Inferior parietal cortex (tissue), 1 donor: ENCODE measurements at regions not wholly inside any gene's neighbourhood (a gene's known extent, or its start where the extent isn't known, plus 50 kb on each side); places are given as distances from the start of the nearest gene placed in this dataset.
"Not testable (repeated sequence)": the region's sequence is repeated elsewhere in the genome, so short reads cannot be mapped to it uniquely, and the experiment has no call there.

Experiments
- DNase-seq: peaks from one replicate; pipeline ENCODE4 v3.0.0-alpha.2; 2016; ENCODE audit errors: extremely low spot score

GRCh38 chr13:73173279-73173811, 114.5 kb downstream of the KLF5 start:
- no peak for DNase-seq

- DNase-seq = no peak
Measured at GRCh38 chr13:73171926-73172325, 113.1 kb downstream of the KLF5 start.

GRCh38 chr13:73171271-73171682, 112.5 kb downstream of the KLF5 start:
- DNase-seq = no peak

- DNase-seq = no peak
Measured at GRCh38 chr13:73169971-73170370, 111.2 kb downstream of the KLF5 start.

GRCh38 chr13:73168953-73169401, 110.2 kb downstream of the KLF5 start:
- no peak for DNase-seq

GRCh38 chr13:73168226-73168952, 109.6 kb downstream of the KLF5 start:
- DNase-seq = no peak

- DNase-seq = no peak
Measured at GRCh38 chr13:73167028-73167820, 108.4 kb downstream of the KLF5 start.

- no peak for DNase-seq
Measured at GRCh38 chr13:73166204-73166603, 107.4 kb downstream of the KLF5 start.

GRCh38 chr13:73162912-73163911, 104.4 kb downstream of the KLF5 start:
- no peak for DNase-seq

- DNase-seq = not testable (repeated sequence)
Measured at GRCh38 chr13:73160371-73161031, 101.7 kb downstream of the KLF5 start.

GRCh38 chr13:73158851-73159250, 100.0 kb downstream of the KLF5 start:
- DNase-seq = no peak

GRCh38 chr13:73157031-73157430, 98.2 kb downstream of the KLF5 start:
- DNase-seq = no peak

- DNase-seq = no peak
Measured at GRCh38 chr13:73146707-73147106, 87.9 kb downstream of the KLF5 start.

GRCh38 chr13:73142071-73142470, 83.3 kb downstream of the KLF5 start:
- peak; percentile 7 for DNase-seq

GRCh38 chr13:73141292-73141771, 82.5 kb downstream of the KLF5 start:
- no peak for DNase-seq

GRCh38 chr13:73140801-73141200, 82.0 kb downstream of the KLF5 start:
- DNase-seq = no peak

GRCh38 chr13:73138638-73139491, 80.1 kb downstream of the KLF5 start:
- no peak for DNase-seq

GRCh38 chr13:73138276-73138637, 79.5 kb downstream of the KLF5 start:
- DNase-seq = no peak

- DNase-seq = no peak
Measured at GRCh38 chr13:73136776-73137175, 78.0 kb downstream of the KLF5 start.

GRCh38 chr13:73133531-73133930, 74.7 kb downstream of the KLF5 start:
- DNase-seq = no peak
